Spleen (tissue), 11 donors: ENCODE measurements at regions not wholly inside any gene's neighbourhood (a gene's known extent, or its start where the extent isn't known, plus 50 kb on each side); places are given as distances from the start of the nearest gene placed in this dataset.

Source experiments
- DNase-seq: peaks from one replicate; pipeline ENCODE4 v3.0.0-alpha.2; 2020
- H3K27ac ChIP-seq, 8 donors: fragments of 200-600 bp; sonication (generic) in 7 of 8; 1 replicate in 4 of 8; 2 replicates in 4 of 8; pipeline versions ENCODE4 v1.5.0 to v1.8.0; 2016 to 2021; ENCODE audit warnings: inconsistent platforms in 4 of 8, mild to moderate bottlenecking in 4 of 8, moderate library complexity in 1 of 8
- H3K27me3 ChIP-seq, 7 donors: fragments of 200-600 bp; sonication (generic) in 6 of 7; replicated peaks in 1 of 7; 1 replicate in 4 of 7; 2 replicates in 3 of 7; pipeline versions ENCODE4 v1.5.0 to v1.8.0; 2016 to 2021; ENCODE audit warnings: inconsistent platforms in 3 of 7, mild to moderate bottlenecking in 1 of 7
- H3K36me3 ChIP-seq, 6 donors: fragments of 200-600 bp; sonication (generic) in 5 of 6; 1 replicate in 4 of 6; 2 replicates in 2 of 6; pipeline versions ENCODE4 v1.5.0 to v1.8.0; 2016 to 2021; ENCODE audit warnings: inconsistent platforms in 2 of 6
- H3K4me1 ChIP-seq, 6 donors: fragments of 200-600 bp; sonication (generic) in 5 of 6; 1 replicate in 3 of 6; 2 replicates in 3 of 6; pipeline versions ENCODE4 v1.5.0 to v1.8.0; 2016 to 2021; ENCODE audit warnings: inconsistent platforms in 3 of 6
- H3K4me3 ChIP-seq, 8 donors: fragments of 200-600 bp; sonication (generic) in 7 of 8; 1 replicate in 4 of 8; 2 replicates in 4 of 8; pipeline versions ENCODE4 v1.5.0 to v1.8.0; 2016 to 2021; ENCODE audit warnings: inconsistent platforms in 4 of 8, mild to moderate bottlenecking in 4 of 8, moderate library complexity in 2 of 8
- H3K9me3 ChIP-seq, 8 donors: fragments of 200-600 bp; sonication (generic) in 7 of 8; 1 replicate in 4 of 8; 2 replicates in 4 of 8; pipeline versions ENCODE4 v1.5.0 to v1.8.0; 2016 to 2021; ENCODE audit warnings: inconsistent platforms in 4 of 8
- POLR2A ChIP-seq, 3 donors: fragments of 450-650 bp; IDR thresholded peaks; one replicate each; pipeline ENCODE4 v1.5.1; 2017; ENCODE audit warnings: antibody characterized with exemption in 3 of 3, mild to moderate bottlenecking in 1 of 3
- POLR2AphosphoS5 ChIP-seq, 3 donors: sonication (generic); formaldehyde crosslinking; IDR thresholded peaks; one replicate each; pipeline ENCODE4 v1.5.1; 2017; ENCODE audit warnings: antibody characterized with exemption in 3 of 3
- WGBS, 5 donors: extraction: QIAGEN DNeasy Blood & Tissue Kit in 3 of 5; methylation state at CpG; one replicate each; pipeline versions ENCODE4 v1.1.5 to v1.1.7; 2013 to 2018; 5-methylcytosine and 5-hydroxymethylcytosine counted together
- intact Hi-C: fragments of 100-400 bp; cut with DNase I; formaldehyde crosslinking; loops from one replicate; pipeline ENCODE4 v1.15.0; 2023; ENCODE audit warnings: low total_unique reads
- TF ChIP-seq, protein P1 (sequence below), 11 experiments: fragments of 200-600 bp in 7 of 11; fragments of 450-650 bp in 4 of 11; sonication (generic) in 4 of 11; IDR thresholded peaks in 8 of 11; conservative IDR thresholded peaks in 3 of 11; 1 replicate in 7 of 11; 2 replicates in 4 of 11; pipeline versions ENCODE4 v1.4.0 to v1.8.0; 2016 to 2021; ENCODE audit warnings: antibody characterized with exemption in 11 of 11, inconsistent platforms in 4 of 11, mild to moderate bottlenecking in 1 of 11
- donor health status: healthy with polysubstance abuse.
- donor health status: DM: no; HTN: no; CAD: no; lungs with moderate emphysema.
- donor health status: DM: no; HTN: no; CAD: no.
- donor health status: Bipolar disorder and iron deficiency.
- donor health status: healthy.
- donor health status: DM: no; HTN: no; CAD: no.
- donor health status: DM: yes; HTN: yes; CAD: no.

DNA sequence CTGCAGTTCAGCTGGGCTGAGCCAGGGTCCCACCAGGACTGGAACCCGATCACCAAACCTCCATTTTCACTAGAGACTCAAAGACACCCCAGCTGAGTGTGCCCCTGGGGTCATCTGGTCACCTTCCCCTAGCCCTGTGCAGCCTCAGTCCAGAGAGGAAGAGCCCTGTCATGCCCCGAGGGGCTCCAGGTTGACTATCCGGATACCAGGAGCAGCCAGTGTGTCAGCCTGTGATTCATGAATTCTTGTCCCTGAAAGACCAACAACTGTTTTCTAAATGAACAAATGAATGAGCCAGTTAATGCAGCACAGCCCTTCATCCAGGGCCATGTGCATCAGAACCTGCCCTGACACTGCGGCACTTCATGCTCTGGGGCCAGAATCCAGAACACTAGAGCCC, 201.9 kb upstream of the TCERG1L start:
- Histone ChIP-seq H3K9me3 (peaks cover 0 to 34% (median 10%) of the 10 kb centered on the region in 8 donors), H3K27me3 (peaks cover 0 to 29% (median 0%) of the 10 kb centered on the region in 7 donors), H3K27ac (no peak overlapping the region), H3K36me3 (no peaks in the 10 kb centered on the region), H3K4me1 (no peaks in the 10 kb centered on the region), H3K4me3 (no peak overlapping the region)
- TF ChIP-seq, protein P1, sequence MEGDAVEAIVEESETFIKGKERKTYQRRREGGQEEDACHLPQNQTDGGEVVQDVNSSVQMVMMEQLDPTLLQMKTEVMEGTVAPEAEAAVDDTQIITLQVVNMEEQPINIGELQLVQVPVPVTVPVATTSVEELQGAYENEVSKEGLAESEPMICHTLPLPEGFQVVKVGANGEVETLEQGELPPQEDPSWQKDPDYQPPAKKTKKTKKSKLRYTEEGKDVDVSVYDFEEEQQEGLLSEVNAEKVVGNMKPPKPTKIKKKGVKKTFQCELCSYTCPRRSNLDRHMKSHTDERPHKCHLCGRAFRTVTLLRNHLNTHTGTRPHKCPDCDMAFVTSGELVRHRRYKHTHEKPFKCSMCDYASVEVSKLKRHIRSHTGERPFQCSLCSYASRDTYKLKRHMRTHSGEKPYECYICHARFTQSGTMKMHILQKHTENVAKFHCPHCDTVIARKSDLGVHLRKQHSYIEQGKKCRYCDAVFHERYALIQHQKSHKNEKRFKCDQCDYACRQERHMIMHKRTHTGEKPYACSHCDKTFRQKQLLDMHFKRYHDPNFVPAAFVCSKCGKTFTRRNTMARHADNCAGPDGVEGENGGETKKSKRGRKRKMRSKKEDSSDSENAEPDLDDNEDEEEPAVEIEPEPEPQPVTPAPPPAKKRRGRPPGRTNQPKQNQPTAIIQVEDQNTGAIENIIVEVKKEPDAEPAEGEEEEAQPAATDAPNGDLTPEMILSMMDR (IDR thresholded peaks at IDR 0.05 in 8 of 11, conservative IDR thresholded peaks at IDR 0.05 in 3 of 11), result no peak
- DNase-seq, result no peak
- WGBS, 5 donors, result 68 to 85% (median 78%) methylated on average over 1 to 4 of the region's 4 CpGs
- intact Hi-C loops, result no loop called here

DNA sequence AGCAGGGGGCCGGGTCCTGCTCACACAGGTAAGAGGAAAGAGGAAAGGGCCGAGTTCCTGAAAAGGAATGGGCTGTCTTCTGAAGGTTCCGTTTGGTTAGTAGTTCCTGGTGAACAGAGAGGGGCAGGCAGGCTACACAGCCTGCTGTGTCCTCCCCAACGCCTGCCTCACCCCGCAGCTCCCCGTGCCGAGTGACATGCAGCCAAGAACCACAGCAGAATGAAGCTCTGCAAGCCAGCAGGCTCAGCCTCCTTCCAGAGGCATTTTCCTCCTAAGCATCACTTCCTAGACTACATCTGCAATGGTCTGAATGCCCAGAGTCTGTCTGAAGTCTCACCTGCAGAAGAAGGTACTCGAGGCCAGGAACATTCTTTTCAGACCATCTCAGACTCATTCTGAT, 202.4 kb upstream of the TCERG1L start:
- intact Hi-C loops, result no loop called here
- no peaks in the 10 kb centered on the region for H3K4me1 ChIP-seq
- no peak overlapping the region for H3K27ac ChIP-seq
- no peak for TF ChIP-seq POLR2A (IDR thresholded peaks at IDR 0.05)
- H3K27me3 ChIP-seq, result peaks cover 0 to 33% (median 0%) of the 10 kb centered on the region in 7 donors
- no peaks in the 10 kb centered on the region for H3K36me3 ChIP-seq
- no peak overlapping the region for H3K4me3 ChIP-seq
- peaks cover 0 to 32% (median 10%) of the 10 kb centered on the region in 8 donors for H3K9me3 ChIP-seq
- no peak for DNase-seq
- WGBS, 5 donors, result 62 to 76% (median 65%) methylated on average over 5 to 8 of the region's 8 CpGs

DNA sequence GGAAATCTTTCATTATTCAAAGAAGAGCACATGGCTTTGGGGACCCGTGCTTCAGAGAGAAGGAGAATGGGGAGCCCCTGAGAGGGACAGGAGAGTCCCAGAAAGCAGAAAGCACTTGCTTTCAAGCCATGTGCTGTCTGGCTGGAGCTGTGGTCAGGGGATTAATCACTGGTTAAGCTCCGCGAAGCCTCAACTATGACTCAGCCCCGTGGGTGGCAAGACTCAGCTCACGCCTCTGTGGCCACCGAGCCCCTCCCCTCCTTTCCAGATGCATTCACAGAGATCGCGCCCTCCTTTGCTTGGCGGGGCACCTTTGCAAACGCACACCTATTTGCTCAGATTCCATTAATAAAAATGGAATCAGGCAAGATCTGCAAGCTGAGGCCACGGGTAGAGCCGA, 202.9 kb upstream of the TCERG1L start:
- WGBS, 5 donors, result 59 to 70% (median 60%) methylated on average over 9 to 12 of the region's 12 CpGs
- DNase-seq, result no peak
- intact Hi-C loops, result no loop called here
- H3K27me3 ChIP-seq, result peaks cover 0 to 39% (median 0%) of the 10 kb centered on the region in 7 donors
- no peak for TF ChIP-seq POLR2A (IDR thresholded peaks at IDR 0.05)
- TF ChIP-seq POLR2AphosphoS5 (IDR thresholded peaks at IDR 0.05), result no peak
- TF ChIP-seq, protein P1 (IDR thresholded peaks at IDR 0.05 in 8 of 11, conservative IDR thresholded peaks at IDR 0.05 in 3 of 11), result no peak
- peaks cover 0 to 26% (median 10%) of the 10 kb centered on the region in 8 donors for H3K9me3 ChIP-seq
- H3K4me1 ChIP-seq, result no peaks in the 10 kb centered on the region
- no peaks in the 10 kb centered on the region for H3K36me3 ChIP-seq
- H3K4me3 ChIP-seq, result no peak overlapping the region
- no peak overlapping the region for H3K27ac ChIP-seq

DNA sequence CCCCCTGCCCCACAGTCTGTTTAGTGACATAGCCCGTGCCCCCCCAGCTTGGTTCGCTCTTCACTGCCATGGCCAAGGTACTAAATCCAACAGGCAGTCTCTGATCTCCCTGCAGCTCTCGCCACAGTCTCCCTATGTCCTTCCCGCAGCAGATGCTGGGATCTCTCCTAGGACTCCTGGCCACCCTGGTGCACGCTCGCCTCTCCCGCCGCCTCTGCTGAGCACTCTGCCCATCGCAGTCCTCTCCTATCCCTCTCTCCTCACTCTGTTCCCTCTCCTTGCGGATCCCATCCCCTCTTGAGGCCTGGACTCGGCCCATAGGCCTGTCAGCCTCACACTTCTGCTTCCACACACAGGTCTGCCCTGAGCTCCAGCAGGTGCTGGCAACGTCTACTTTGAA, 204.8 kb upstream of the TCERG1L start:
- H3K27ac ChIP-seq, result no peak overlapping the region
- peaks cover 0 to 49% (median 0%) of the 10 kb centered on the region in 7 donors for H3K27me3 ChIP-seq
- WGBS, 5 donors, result 85 to 87% (median 87%) methylated on average over 12 of the region's 12 CpGs
- H3K36me3 ChIP-seq, result no peaks in the 10 kb centered on the region
- intact Hi-C loops, result no loop called here
- DNase-seq, result no peak
- H3K9me3 ChIP-seq, result peaks cover 0 to 8% (median 0%) of the 10 kb centered on the region in 8 donors
- TF ChIP-seq, protein P1 (IDR thresholded peaks at IDR 0.05 in 8 of 11, conservative IDR thresholded peaks at IDR 0.05 in 3 of 11), result no peak
- TF ChIP-seq POLR2AphosphoS5 (IDR thresholded peaks at IDR 0.05), result no peak
- TF ChIP-seq POLR2A (IDR thresholded peaks at IDR 0.05), result no peak
- H3K4me3 ChIP-seq, result no peak overlapping the region
- H3K4me1 ChIP-seq, result no peaks in the 10 kb centered on the region

DNA sequence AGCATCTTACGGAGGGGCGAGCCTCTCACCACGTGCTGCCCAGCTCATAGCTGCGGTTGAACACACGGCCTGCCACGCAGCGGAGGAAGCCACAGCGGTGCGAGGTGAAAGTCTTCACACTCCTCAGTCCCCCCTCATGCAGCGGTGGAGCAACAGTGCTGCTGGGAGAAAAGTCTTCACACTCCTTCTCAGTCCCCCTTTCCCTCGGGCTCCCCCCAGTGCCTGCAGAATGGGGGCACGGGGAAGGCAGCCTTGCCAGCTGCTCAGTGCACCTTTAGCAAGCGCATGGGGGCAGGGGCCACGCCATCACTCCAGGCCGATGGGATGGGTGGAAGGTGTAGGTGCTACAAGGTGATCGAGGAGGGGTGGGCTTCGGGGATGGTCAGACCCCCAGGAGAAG, 206.3 kb upstream of the TCERG1L start:
- Histone ChIP-seq H3K4me3 (no peak overlapping the region), H3K27ac (no peak overlapping the region), H3K27me3 (peaks cover 0 to 54% (median 0%) of the 10 kb centered on the region in 7 donors), H3K4me1 (no peaks in the 10 kb centered on the region), H3K36me3 (no peaks in the 10 kb centered on the region), H3K9me3 (no peaks in the 10 kb centered on the region)
- intact Hi-C loops, result no loop called here
- 84 to 91% (median 86%) methylated on average over 16 to 17 of the region's 17 CpGs for WGBS, 5 donors
- no peak for DNase-seq
- TF ChIP-seq, protein P1 (IDR thresholded peaks at IDR 0.05 in 8 of 11, conservative IDR thresholded peaks at IDR 0.05 in 3 of 11), result no peak
- no peak for TF ChIP-seq POLR2A (IDR thresholded peaks at IDR 0.05)
- no peak for TF ChIP-seq POLR2AphosphoS5 (IDR thresholded peaks at IDR 0.05)
